ENCODE measurements at regions not wholly inside any gene's neighbourhood (a gene's known extent, or its start where the extent isn't known, plus 50 kb on each side); places are given as distances from the start of the nearest gene placed in this dataset.

DNA sequence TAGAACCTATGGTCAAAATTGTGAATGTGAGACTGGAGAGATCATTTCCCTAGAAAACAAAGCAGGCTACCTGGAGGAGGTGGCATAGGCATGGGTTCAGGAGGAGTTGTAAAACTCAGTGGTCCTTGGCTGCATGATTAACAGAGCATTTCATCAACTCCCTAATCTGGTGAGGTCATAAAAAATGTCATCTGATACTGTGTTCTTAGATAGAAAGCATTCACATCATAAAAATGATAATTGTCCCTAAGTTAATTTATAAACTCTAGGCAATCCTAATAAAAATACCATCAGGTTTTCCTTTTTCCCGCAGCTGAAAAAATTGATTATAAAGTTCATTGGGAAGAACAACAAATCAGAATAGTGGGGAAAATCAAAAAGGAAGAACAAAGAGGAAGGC is 60.6 kb upstream of the GALNT10 start (continued):
- no peak for TF ChIP-seq SP3 (tag by site-specific recombination; IDR thresholded peaks at IDR 0.05)
- no peak for TF ChIP-seq ZNF561 (tag by site-specific recombination; IDR thresholded peaks at IDR 0.05; ENCODE audit: borderline replicate concordance)
- no peak for TF ChIP-seq HOXD13 (CRISPR knock-in tag; IDR thresholded peaks at IDR 0.05; ENCODE audit: borderline replicate concordance)
- TF ChIP-seq ZNF174 (tag by site-specific recombination; IDR thresholded peaks at IDR 0.05) = no peak
- TF ChIP-seq, protein P1, sequence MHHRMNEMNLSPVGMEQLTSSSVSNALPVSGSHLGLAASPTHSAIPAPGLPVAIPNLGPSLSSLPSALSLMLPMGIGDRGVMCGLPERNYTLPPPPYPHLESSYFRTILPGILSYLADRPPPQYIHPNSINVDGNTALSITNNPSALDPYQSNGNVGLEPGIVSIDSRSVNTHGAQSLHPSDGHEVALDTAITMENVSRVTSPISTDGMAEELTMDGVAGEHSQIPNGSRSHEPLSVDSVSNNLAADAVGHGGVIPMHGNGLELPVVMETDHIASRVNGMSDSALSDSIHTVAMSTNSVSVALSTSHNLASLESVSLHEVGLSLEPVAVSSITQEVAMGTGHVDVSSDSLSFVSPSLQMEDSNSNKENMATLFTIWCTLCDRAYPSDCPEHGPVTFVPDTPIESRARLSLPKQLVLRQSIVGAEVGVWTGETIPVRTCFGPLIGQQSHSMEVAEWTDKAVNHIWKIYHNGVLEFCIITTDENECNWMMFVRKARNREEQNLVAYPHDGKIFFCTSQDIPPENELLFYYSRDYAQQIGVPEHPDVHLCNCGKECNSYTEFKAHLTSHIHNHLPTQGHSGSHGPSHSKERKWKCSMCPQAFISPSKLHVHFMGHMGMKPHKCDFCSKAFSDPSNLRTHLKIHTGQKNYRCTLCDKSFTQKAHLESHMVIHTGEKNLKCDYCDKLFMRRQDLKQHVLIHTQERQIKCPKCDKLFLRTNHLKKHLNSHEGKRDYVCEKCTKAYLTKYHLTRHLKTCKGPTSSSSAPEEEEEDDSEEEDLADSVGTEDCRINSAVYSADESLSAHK (tag by site-specific recombination; IDR thresholded peaks at IDR 0.05) = 0 out of 2 replicates have a peak, but pooled peaks have one; percentile 8
- no peak for TF ChIP-seq OVOL3 (tag by site-specific recombination; IDR thresholded peaks at IDR 0.05)
- no peak for TF ChIP-seq ZFP37 (tag by site-specific recombination; IDR thresholded peaks at IDR 0.05)
- TF ChIP-seq ZNF335 (tag by site-specific recombination; conservative IDR thresholded peaks at IDR 0.05) = no peak
- TF ChIP-seq MYNN (tag by site-specific recombination; IDR thresholded peaks at IDR 0.05; ENCODE audit: borderline replicate concordance) = no peak
- no peak for TF ChIP-seq ZNF391 (tag by site-specific recombination; IDR thresholded peaks at IDR 0.05; ENCODE audit: borderline replicate concordance, low read depth)
- TF ChIP-seq ZNF837 (tag by site-specific recombination; IDR thresholded peaks at IDR 0.05) = no peak
- TF ChIP-seq ZNF843 (tag by site-specific recombination; IDR thresholded peaks at IDR 0.05) = peak; percentile 49; the same call in 1 of the 2 replicates
- TF ChIP-seq ZNF394 (tag by site-specific recombination; IDR thresholded peaks at IDR 0.05; ENCODE audit: borderline replicate concordance) = no peak
- TF ChIP-seq, protein P2, sequence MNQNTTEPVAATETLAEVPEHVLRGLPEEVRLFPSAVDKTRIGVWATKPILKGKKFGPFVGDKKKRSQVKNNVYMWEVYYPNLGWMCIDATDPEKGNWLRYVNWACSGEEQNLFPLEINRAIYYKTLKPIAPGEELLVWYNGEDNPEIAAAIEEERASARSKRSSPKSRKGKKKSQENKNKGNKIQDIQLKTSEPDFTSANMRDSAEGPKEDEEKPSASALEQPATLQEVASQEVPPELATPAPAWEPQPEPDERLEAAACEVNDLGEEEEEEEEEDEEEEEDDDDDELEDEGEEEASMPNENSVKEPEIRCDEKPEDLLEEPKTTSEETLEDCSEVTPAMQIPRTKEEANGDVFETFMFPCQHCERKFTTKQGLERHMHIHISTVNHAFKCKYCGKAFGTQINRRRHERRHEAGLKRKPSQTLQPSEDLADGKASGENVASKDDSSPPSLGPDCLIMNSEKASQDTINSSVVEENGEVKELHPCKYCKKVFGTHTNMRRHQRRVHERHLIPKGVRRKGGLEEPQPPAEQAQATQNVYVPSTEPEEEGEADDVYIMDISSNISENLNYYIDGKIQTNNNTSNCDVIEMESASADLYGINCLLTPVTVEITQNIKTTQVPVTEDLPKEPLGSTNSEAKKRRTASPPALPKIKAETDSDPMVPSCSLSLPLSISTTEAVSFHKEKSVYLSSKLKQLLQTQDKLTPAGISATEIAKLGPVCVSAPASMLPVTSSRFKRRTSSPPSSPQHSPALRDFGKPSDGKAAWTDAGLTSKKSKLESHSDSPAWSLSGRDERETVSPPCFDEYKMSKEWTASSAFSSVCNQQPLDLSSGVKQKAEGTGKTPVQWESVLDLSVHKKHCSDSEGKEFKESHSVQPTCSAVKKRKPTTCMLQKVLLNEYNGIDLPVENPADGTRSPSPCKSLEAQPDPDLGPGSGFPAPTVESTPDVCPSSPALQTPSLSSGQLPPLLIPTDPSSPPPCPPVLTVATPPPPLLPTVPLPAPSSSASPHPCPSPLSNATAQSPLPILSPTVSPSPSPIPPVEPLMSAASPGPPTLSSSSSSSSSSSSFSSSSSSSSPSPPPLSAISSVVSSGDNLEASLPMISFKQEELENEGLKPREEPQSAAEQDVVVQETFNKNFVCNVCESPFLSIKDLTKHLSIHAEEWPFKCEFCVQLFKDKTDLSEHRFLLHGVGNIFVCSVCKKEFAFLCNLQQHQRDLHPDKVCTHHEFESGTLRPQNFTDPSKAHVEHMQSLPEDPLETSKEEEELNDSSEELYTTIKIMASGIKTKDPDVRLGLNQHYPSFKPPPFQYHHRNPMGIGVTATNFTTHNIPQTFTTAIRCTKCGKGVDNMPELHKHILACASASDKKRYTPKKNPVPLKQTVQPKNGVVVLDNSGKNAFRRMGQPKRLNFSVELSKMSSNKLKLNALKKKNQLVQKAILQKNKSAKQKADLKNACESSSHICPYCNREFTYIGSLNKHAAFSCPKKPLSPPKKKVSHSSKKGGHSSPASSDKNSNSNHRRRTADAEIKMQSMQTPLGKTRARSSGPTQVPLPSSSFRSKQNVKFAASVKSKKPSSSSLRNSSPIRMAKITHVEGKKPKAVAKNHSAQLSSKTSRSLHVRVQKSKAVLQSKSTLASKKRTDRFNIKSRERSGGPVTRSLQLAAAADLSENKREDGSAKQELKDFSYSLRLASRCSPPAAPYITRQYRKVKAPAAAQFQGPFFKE (tag by site-specific recombination; IDR thresholded peaks at IDR 0.05; ENCODE audit: borderline replicate concordance) = no peak
- TF ChIP-seq ZNF239 (tag by site-specific recombination; IDR thresholded peaks at IDR 0.05) = no peak
- TF ChIP-seq ZNF791 (tag by site-specific recombination; IDR thresholded peaks at IDR 0.05) = no peak
- no peak for TF ChIP-seq ZNF19 (tag by site-specific recombination; IDR thresholded peaks at IDR 0.05; ENCODE audit: low read depth)
- TF ChIP-seq, protein P3, sequence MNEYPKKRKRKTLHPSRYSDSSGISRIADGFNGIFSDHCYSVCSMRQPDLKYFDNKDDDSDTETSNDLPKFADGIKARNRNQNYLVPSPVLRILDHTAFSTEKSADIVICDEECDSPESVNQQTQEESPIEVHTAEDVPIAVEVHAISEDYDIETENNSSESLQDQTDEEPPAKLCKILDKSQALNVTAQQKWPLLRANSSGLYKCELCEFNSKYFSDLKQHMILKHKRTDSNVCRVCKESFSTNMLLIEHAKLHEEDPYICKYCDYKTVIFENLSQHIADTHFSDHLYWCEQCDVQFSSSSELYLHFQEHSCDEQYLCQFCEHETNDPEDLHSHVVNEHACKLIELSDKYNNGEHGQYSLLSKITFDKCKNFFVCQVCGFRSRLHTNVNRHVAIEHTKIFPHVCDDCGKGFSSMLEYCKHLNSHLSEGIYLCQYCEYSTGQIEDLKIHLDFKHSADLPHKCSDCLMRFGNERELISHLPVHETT (tag by site-specific recombination; IDR thresholded peaks at IDR 0.05) = no peak
- TF ChIP-seq ZNF433 (tag by site-specific recombination; IDR thresholded peaks at IDR 0.05; ENCODE audit: low read depth) = no peak
- TF ChIP-seq ZEB2 (tag by site-specific recombination; IDR thresholded peaks at IDR 0.05) = peak; percentile 66
- no peak for TF ChIP-seq MEIS1 (CRISPR knock-in tag; IDR thresholded peaks at IDR 0.05; ENCODE audit: borderline replicate concordance)
- TF ChIP-seq GLIS1 (tag by site-specific recombination; IDR thresholded peaks at IDR 0.05) = no peak
- TF ChIP-seq ZFHX2 (tag by site-specific recombination; conservative IDR thresholded peaks at IDR 0.05) = no peak
- TF ChIP-seq ZNF10 (tag by site-specific recombination; IDR thresholded peaks at IDR 0.05) = 0 out of 2 replicates have a peak, but pooled peaks have one; percentile 13
- TF ChIP-seq ZBTB20 (tag by site-specific recombination; IDR thresholded peaks at IDR 0.05) = no peak
- TF ChIP-seq, protein P4, sequence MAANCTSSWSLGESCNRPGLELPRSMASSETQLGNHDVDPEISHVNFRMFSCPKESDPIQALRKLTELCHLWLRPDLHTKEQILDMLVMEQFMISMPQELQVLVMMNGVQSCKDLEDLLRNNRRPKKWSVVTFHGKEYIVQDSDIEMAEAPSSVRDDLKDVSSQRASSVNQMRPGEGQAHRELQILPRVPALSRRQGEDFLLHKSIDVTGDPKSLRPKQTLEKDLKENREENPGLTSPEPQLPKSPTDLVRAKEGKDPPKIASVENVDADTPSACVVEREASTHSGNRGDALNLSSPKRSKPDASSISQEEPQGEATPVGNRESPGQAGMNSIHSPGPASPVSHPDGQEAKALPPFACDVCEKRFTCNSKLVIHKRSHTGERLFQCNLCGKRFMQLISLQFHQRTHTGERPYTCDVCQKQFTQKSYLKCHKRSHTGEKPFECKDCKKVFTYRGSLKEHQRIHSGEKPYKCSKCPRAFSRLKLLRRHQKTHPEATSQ (tag by site-specific recombination; IDR thresholded peaks at IDR 0.05) = no peak
- no peak for TF ChIP-seq HOXC10 (CRISPR knock-in tag; IDR thresholded peaks at IDR 0.05)
- TF ChIP-seq ZNF510 (tag by site-specific recombination; IDR thresholded peaks at IDR 0.05; ENCODE audit: insufficient replicate concordance) = no peak
- TF ChIP-seq, protein P5, sequence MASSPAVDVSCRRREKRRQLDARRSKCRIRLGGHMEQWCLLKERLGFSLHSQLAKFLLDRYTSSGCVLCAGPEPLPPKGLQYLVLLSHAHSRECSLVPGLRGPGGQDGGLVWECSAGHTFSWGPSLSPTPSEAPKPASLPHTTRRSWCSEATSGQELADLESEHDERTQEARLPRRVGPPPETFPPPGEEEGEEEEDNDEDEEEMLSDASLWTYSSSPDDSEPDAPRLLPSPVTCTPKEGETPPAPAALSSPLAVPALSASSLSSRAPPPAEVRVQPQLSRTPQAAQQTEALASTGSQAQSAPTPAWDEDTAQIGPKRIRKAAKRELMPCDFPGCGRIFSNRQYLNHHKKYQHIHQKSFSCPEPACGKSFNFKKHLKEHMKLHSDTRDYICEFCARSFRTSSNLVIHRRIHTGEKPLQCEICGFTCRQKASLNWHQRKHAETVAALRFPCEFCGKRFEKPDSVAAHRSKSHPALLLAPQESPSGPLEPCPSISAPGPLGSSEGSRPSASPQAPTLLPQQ (tag by site-specific recombination; IDR thresholded peaks at IDR 0.05) = no peak
- TF ChIP-seq SCRT1 (tag by site-specific recombination; IDR thresholded peaks at IDR 0.05; ENCODE audit: borderline replicate concordance) = no peak

All from HEK293 (cell line).